Ovary (tissue), 7 donors: ENCODE measurements at regions not wholly inside any gene's neighbourhood (a gene's known extent, or its start where the extent isn't known, plus 50 kb on each side); places are given as distances from the start of the nearest gene placed in this dataset.

Source experiments
- DNase-seq, 5 donors: peaks; one replicate each; pipeline ENCODE4 v3.0.0-alpha.2; 2019 to 2020
- H3K27ac ChIP-seq, 2 donors: fragments of 200-600 bp; one replicate each; pipeline versions ENCODE4 v1.5.1 to v1.8.0; 2019 to 2022
- H3K27me3 ChIP-seq: fragments of 200-600 bp; one replicate; pipeline ENCODE4 v1.8.0; 2022
- H3K36me3 ChIP-seq: fragments of 200-600 bp; sonication (generic); one replicate; pipeline ENCODE4 v1.5.1; 2019
- H3K4me1 ChIP-seq: one replicate; pipeline ENCODE4 v1.8.1; 2013; ENCODE audit warnings: mild to moderate bottlenecking, moderate library complexity; ENCODE audit not compliant: insufficient read depth
- H3K4me3 ChIP-seq: fragments of 200-600 bp; sonication (generic); one replicate; pipeline ENCODE4 v1.5.1; 2017
- H3K9me3 ChIP-seq, 2 donors: fragments of 200-600 bp in 1 of 2; sonication (generic) in 1 of 2; one replicate each; pipeline versions ENCODE4 v1.5.1 to v1.8.1; 2013 to 2019; ENCODE audit warnings: mild to moderate bottlenecking in 1 of 2, moderate library complexity in 1 of 2
- EP300 ChIP-seq: sonication (generic); formaldehyde crosslinking; IDR thresholded peaks from one replicate; pipeline ENCODE4 v1.6.1; 2017; ENCODE audit warnings: antibody characterized with exemption
- POLR2A ChIP-seq: fragments of 450-650 bp; IDR thresholded peaks from one replicate; pipeline ENCODE4 v1.6.1; 2017; ENCODE audit warnings: antibody characterized with exemption, mild to moderate bottlenecking, moderate library complexity
- WGBS, 3 donors: extraction: QIAGEN DNeasy Blood & Tissue Kit in 1 of 3; methylation state at CpG; one replicate each; pipeline versions ENCODE4 v1.1.5 to v1.1.7; 2013 to 2017; 5-methylcytosine and 5-hydroxymethylcytosine counted together
- intact Hi-C, 4 donors: fragments of 100-400 bp; cut with DNase I; formaldehyde crosslinking; loops; one replicate each; pipeline versions ENCODE4 v1.11.0 to v1.15.1; 2022 to 2023
- TF ChIP-seq, protein P1 (sequence below), 3 donors: fragments of 450-650 bp in 2 of 3; fragments of 200-600 bp in 1 of 3; IDR thresholded peaks; one replicate each; pipeline versions ENCODE4 v1.5.1 to v1.8.0; 2016 to 2022; ENCODE audit warnings: antibody characterized with exemption in 3 of 3, mild to moderate bottlenecking in 1 of 3
- donor health status: DM: no; HTN: no; CAD: no; lungs with moderate emphysema.
- donor health status: DM: no; HTN: no; CAD: no.
- donor health status: Bipolar disorder and iron deficiency.
- donor health status: DM: no; HTN: no; CAD: no.
- donor health status: DM: yes; HTN: yes; CAD: no.

DNA sequence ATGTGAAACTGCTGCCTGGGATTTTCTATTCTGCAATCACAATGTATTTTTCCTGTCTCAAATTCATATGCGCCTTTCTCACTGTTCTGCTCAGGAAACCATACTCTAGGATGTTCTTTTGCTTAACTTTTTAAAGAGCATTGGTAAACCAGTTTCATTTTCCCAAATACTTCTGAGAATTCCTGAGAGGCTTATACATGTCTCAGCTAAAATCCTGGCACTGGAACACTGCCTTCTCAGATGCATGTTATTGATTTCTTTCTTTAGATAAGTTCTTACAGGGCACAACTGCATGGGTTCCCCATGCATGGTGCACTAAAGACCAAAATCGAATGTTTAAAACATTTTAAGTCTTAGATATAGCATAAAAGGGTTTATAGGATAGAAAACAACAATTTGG is 178.3 kb upstream of the PLSCR5 start:
- no peaks in the 10 kb centered on the region for H3K27me3 ChIP-seq
- no peak overlapping the region for H3K27ac ChIP-seq
- no peaks in the 10 kb centered on the region for H3K36me3 ChIP-seq
- TF ChIP-seq EP300 (no peak), POLR2A (no peak)
- TF ChIP-seq, protein P1, sequence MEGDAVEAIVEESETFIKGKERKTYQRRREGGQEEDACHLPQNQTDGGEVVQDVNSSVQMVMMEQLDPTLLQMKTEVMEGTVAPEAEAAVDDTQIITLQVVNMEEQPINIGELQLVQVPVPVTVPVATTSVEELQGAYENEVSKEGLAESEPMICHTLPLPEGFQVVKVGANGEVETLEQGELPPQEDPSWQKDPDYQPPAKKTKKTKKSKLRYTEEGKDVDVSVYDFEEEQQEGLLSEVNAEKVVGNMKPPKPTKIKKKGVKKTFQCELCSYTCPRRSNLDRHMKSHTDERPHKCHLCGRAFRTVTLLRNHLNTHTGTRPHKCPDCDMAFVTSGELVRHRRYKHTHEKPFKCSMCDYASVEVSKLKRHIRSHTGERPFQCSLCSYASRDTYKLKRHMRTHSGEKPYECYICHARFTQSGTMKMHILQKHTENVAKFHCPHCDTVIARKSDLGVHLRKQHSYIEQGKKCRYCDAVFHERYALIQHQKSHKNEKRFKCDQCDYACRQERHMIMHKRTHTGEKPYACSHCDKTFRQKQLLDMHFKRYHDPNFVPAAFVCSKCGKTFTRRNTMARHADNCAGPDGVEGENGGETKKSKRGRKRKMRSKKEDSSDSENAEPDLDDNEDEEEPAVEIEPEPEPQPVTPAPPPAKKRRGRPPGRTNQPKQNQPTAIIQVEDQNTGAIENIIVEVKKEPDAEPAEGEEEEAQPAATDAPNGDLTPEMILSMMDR (IDR thresholded peaks at IDR 0.05): no peak
- H3K4me1 ChIP-seq: peaks cover 2% of the 10 kb centered on the region
- no peak overlapping the region for H3K4me3 ChIP-seq
- H3K9me3 ChIP-seq: no peaks in the 10 kb centered on the region
- 79 to 87% (median 86%) methylated on average over 2 of the region's 2 CpGs for WGBS, 3 donors
- DNase-seq: no peak
- intact Hi-C loops: no loop called here

- Histone ChIP-seq H3K36me3 (no peaks in the 10 kb centered on the region), H3K4me3 (no peak overlapping the region), H3K4me1 (no peaks in the 10 kb centered on the region), H3K27ac (no peak overlapping the region), H3K9me3 (no peaks in the 10 kb centered on the region), H3K27me3 (no peaks in the 10 kb centered on the region)
- DNase-seq: no peak
- intact Hi-C loops: no loop called here
- TF ChIP-seq EP300 (no peak), POLR2A (no peak)
- TF ChIP-seq, protein P1 (IDR thresholded peaks at IDR 0.05): no peak
- 6 to 14% (median 11%) methylated on average over 2 of the region's 2 CpGs for WGBS, 3 donors
Measured at GRCh38 chr3:146781606-146782005, 176.5 kb upstream of the PLSCR5 start.

- no peak overlapping the region for H3K27ac ChIP-seq
- H3K9me3 ChIP-seq: no peaks in the 10 kb centered on the region
- TF ChIP-seq POLR2A: no peak
- TF ChIP-seq, protein P1 (IDR thresholded peaks at IDR 0.05): no peak
- TF ChIP-seq EP300: no peak
- DNase-seq: no peak
- no peaks in the 10 kb centered on the region for H3K27me3 ChIP-seq
- no peaks in the 10 kb centered on the region for H3K36me3 ChIP-seq
- WGBS, 3 donors: 71 to 78% (median 77%) methylated on average over 3 of the region's 3 CpGs
- H3K4me3 ChIP-seq: no peak overlapping the region
- no peaks in the 10 kb centered on the region for H3K4me1 ChIP-seq
- intact Hi-C loops: no loop called here
Measured at GRCh38 chr3:146781059-146781458, 175.9 kb upstream of the PLSCR5 start.

DNA sequence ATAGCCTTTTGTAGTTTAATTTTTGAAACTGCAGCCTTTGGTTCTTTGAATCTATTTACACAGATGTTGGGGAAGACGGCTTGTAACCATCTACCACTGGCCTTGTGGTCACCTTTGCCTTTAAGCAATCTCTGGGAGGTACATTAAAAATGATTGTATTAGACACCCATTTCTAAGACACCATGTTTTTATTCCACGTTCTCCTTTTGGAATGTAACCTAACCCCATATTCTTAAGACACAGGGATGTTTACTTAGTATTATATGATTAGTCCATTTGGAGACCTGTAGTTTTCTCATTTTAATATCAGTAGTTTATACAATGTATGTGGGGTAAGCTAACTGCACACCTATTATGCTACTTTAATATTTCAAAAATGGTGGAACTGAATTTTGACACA is 175.1 kb upstream of the PLSCR5 start:
- no peak for DNase-seq
- Histone ChIP-seq H3K27ac (no peak overlapping the region), H3K27me3 (no peaks in the 10 kb centered on the region), H3K4me3 (no peak overlapping the region), H3K4me1 (no peaks in the 10 kb centered on the region), H3K9me3 (no peaks in the 10 kb centered on the region), H3K36me3 (no peaks in the 10 kb centered on the region)
- WGBS, 3 donors: 67 to 81% (median 74%) methylated on average over 2 of the region's 2 CpGs
- intact Hi-C loops: no loop called here
- TF ChIP-seq, protein P1 (IDR thresholded peaks at IDR 0.05): no peak
- TF ChIP-seq POLR2A (no peak), EP300 (no peak)

GRCh38 chr3:146777941-146778340 is 172.8 kb upstream of the PLSCR5 start:
- Histone ChIP-seq H3K4me3 (no peak overlapping the region), H3K4me1 (no peaks in the 10 kb centered on the region), H3K36me3 (no peaks in the 10 kb centered on the region), H3K27me3 (no peaks in the 10 kb centered on the region), H3K9me3 (no peaks in the 10 kb centered on the region), H3K27ac (no peak overlapping the region)
- intact Hi-C loops: no loop called here
- TF ChIP-seq, protein P1 (IDR thresholded peaks at IDR 0.05): no peak
- TF ChIP-seq POLR2A: no peak
- no peak for TF ChIP-seq EP300
- no peak for DNase-seq
